GM12872 (cell line): ENCODE measurements at regions not wholly inside any gene's neighbourhood (a gene's known extent, or its start where the extent isn't known, plus 50 kb on each side); places are given as distances from the start of the nearest gene placed in this dataset.

ENCODE experiments used
- TF ChIP-seq, protein P1 (sequence below): IDR thresholded peaks from 3 replicates; pipeline ENCODE4 v1.5.1; 2011; ENCODE audit warnings: low read depth, mild to moderate bottlenecking, low read length, moderate library complexity; ENCODE audit not compliant: insufficient read depth

DNA sequence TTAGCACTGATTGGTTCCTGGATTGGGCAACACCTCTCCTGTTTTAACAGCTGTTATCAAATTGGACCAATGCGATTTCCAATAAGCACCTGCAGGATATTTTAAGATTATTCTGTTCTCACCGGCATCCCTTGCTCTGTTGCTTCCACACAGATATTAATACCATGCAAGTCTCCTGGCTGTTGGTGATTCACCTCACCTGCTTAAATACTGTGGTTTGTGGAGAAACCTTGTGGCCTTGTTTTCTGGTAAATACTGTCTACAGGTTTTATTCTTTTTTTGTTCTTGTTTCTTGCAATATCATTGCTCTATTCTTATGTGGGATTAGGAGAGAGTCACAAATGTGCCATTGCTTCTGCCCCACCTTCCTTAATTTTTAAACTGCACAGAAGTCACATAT is 448.1 kb upstream of the NXPH2 start:
- TF ChIP-seq, protein P1, sequence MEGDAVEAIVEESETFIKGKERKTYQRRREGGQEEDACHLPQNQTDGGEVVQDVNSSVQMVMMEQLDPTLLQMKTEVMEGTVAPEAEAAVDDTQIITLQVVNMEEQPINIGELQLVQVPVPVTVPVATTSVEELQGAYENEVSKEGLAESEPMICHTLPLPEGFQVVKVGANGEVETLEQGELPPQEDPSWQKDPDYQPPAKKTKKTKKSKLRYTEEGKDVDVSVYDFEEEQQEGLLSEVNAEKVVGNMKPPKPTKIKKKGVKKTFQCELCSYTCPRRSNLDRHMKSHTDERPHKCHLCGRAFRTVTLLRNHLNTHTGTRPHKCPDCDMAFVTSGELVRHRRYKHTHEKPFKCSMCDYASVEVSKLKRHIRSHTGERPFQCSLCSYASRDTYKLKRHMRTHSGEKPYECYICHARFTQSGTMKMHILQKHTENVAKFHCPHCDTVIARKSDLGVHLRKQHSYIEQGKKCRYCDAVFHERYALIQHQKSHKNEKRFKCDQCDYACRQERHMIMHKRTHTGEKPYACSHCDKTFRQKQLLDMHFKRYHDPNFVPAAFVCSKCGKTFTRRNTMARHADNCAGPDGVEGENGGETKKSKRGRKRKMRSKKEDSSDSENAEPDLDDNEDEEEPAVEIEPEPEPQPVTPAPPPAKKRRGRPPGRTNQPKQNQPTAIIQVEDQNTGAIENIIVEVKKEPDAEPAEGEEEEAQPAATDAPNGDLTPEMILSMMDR: no peak

DNA sequence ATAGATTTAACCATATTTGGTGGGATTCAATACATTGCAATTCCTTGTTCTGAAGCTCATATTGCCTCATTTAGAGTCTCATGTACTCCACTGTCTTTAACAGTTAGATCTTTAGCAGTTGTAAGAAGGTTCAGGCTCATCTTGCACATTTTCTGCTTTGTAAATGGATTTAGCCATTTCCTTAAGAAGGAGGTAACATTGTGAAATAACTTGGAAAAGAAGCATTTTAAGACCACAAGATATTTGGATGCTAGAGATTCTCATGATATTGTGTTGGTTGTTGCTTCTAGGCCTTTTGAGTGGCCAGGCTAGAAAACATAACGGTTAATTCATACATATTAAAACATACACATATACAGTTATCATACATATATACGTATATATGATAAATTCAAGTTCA is 445.8 kb upstream of the NXPH2 start:
- TF ChIP-seq, protein P1: no peak

- TF ChIP-seq, protein P1: no peak
Observed at GRCh38 chr2:139218181-139218580, 438.0 kb upstream of the NXPH2 start.

DNA sequence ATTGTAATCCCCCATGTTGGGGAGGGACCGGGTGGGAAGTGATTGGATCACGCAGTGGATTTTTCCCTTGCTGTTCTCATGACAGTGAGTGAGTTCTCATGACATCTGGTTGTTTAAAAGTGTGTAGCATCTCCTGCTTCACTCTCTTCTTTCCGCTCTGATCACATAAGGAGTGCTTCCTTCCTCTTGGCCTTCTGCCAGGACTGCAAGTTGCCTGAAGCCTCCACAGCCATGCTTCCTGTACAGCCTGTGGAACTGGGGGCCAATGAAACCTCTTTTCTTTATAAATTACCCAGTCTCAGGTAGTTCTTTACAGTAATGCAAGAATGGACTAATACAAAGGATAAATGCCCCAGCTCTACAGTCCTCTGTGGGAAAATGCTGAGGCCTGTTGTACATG is 437.5 kb upstream of the NXPH2 start:
- TF ChIP-seq, protein P1: no peak

DNA sequence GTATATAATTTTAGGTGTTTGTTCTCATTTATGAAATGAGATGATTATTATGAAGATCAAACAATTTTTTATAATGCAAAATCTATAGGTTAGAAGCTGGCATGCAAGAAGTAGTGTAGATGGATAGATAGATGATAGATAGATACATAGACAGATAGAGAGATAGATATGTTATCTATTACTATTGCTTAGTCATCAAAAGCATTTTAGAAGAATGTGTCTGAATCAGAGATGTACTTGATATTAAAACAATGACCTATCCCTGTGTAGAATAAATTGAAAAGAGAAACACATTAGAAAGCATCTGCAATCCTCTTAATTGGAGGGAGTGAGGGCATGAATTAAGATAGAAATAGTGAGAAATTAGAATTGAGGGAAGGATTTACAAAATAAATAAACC is 436.2 kb upstream of the NXPH2 start:
- TF ChIP-seq, protein P1: no peak

GRCh38 chr2:139214801-139215200 is 434.6 kb upstream of the NXPH2 start:
- TF ChIP-seq, protein P1: no peak

GRCh38 chr2:139209586-139209985 is 429.4 kb upstream of the NXPH2 start:
- TF ChIP-seq, protein P1: no peak

- TF ChIP-seq, protein P1: no peak
Observed at GRCh38 chr2:139201516-139201915, 421.3 kb upstream of the NXPH2 start.
